A172 (cell line): ENCODE measurements at regions not wholly inside any gene's neighbourhood (a gene's known extent, or its start where the extent isn't known, plus 50 kb on each side); places are given as distances from the start of the nearest gene placed in this dataset.
A peak's percentile ranks its signal among the peaks of the same experiment; 100 is the strongest.

Experiments used
- DNase-seq: peaks from one replicate; pipeline ENCODE4 v3.0.0-alpha.2; 2015; ENCODE audit warnings: low spot score

DNA sequence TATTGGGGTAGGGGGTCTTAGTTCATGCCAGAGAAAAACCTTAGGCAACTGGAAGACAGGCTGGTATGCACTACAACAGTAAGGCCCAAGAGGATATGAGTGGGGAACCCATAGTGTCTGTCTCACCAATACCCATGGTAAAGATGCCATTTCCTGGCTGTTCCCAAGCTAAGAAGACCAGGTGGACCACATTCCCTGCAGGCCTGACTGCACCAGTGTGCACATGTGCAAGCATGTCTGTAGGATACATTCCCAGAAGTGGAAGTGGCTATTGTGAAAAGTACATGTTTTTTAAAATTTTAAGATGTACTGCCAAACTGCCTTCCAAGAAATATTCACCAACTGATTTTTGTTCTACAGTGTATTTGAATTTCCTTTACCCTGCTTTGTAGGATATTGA is 207.3 kb upstream of the CTNNB1 start:
- DNase-seq = no peak

DNA sequence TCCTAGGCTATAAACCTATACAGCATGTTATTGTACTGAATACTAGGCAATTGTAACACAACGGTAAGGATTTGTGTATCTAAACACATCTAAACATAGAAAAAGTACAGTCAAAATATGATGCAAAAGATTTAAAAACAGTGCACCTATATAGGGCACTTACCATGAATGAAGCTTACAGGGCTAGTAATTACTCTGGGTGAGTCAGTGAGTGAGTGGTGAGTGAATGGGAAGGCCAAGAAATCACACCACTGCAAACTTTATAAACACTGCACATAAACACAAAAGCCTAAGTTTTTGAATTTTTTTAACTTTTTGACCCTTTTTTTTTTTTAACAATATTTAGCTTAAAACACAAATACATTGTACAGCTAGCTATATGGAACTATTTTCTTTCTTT is 204.7 kb upstream of the CTNNB1 start:
- no peak for DNase-seq

DNA sequence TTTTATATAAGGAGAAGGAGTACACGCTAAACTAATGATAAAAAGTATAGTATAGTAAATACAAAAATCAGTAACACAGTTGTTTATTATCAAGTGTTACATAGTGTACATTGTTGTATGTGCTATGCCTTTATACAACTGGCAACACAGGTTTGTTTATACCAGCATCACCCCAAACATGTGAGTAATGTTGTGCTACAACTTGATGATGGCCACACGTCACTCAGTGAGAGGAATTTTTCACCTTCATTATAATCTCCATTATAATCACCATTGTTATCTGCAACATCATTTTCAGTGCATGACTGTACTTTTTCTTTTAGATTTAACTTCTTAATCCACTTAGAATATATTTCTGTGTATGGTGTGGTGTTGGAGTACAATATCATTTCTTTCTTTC is 204.0 kb upstream of the CTNNB1 start:
- DNase-seq = no peak

DNA sequence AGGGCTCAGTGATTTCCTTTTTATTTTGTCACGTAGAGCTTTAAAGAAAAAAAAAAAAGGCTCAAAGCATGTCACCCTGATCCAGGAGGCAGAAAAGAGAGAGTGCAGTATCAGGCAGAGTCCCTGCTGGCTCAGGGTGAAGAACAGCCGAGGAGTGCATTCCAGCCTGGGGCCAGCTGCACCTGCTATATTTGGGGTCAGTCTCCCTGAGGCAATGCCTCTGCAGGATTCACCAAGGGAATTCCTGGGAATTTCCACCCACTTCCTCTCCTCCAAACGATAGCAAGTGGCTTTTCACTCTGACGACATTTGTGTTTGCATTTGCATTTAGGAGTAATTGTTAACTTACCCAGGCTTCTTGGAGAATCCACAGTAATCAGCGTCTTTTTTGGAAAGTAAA is 202.9 kb upstream of the CTNNB1 start:
- peak; percentile 8 for DNase-seq

DNA sequence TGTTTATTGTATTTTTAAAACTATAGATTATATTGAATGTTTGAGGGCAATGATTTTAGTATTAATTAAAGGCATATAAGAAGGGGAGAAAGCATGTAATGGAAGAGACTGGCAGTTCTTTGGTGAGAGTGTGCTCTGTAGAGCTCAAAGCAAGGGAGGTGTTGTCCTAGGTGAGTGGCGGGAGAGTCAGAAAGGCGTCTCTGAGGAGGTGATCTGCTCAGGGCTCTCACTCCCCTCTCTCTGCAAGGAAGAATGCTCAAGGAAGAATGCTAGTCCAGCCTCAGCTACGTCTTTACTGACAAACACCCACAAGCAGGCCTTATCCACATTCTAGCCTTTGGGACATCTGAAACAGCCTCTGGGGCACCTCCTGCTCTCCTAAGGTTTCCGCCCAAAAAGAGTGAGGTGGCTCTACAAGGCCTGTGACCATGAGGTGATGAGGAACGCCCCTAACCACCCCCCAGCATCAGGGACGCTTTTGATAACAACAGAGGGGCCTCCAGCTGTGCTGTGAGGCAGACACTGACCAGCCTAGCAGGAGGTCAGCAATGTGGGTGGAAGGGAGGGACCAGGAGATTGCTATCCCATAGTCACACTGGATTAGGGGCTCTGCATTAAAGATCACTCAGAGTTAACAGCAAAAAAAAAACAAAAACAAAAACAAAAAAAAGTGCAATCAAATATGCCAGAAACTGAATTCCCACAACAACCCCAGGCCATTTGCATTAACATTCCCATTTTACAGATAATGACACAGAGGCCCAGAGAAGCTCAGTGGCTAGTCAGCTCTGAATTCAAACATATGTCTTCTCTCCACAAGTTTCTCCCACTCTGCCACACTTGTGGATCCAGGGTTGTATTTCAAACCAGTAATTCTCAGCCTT is 202.2 kb upstream of the CTNNB1 start:
- no peak for DNase-seq

DNA sequence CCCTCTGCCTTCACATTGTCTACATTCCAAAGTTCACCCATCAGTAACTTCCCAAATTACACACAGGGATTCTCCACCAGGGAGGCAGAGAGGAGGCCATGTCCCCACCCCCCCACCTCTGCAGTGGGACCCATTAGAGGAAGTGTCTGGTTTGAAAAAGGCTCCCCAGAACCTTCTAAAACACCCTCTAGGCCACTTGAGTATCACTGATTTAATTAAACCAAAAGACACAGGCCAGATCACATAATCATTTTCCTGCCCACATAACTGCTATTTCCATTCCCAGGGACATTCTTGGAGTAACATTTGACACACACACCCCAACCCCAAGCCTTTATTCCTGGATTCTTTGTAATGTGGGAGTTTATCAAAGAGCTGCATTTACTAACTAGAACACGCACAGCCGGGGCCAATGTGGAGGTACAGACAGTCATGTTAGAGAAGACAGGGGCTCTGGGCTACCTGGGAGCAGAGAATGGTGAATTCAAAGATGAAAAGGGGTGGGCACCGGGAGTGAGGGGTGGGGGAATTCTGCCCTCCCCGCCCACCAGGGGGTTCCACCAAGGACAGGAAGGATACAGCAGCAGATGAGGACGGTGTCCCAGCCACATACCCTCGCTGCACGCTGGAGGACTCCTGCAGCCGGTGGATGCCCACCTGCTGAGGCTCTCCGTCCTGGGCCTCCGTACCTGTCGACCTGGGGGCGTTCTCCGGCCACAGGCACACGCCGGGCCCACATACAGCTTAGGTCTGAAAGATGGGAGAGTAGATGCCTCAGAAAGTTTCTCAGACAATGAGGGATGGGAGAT is 201.4 kb upstream of the CTNNB1 start:
- DNase-seq = no peak

DNA sequence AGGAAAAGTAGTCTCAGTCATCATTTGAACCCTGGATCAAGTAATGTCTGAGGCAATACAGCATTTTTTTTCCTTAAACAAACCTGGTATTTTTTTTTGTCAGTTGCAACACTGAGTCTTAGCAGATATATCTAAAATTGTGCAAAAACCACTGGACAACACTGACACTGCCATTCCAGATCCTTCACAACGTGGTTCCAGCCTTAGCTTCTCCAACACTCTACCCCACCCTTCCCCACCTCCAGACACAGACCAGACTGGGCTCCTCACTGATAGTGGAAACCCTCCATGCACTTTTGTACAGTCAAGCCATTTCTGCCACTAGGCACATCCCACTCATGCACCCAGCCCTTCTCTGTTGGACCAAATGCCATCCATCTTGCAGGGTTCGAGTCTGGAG is 199.6 kb upstream of the CTNNB1 start:
- DNase-seq = no peak

DNA sequence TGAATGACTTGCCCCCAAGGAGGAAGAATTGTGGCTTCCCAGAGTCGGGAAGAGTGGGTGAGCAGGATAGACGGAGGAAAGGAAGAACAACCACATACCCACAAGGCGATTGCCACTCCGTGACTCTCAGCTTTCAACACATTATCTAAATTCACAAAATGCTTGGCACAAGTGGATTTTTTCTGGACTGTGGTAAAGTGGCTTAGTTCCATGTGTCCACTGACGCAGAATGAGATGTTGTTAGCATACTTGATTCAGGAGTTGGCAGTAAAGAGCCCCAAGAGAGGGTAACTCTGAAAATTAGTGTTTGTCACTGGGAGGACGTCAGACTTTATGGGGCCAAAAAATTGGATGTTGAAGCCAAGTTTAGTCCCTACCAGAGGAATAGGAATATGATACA is 198.8 kb upstream of the CTNNB1 start:
- DNase-seq = no peak

DNA sequence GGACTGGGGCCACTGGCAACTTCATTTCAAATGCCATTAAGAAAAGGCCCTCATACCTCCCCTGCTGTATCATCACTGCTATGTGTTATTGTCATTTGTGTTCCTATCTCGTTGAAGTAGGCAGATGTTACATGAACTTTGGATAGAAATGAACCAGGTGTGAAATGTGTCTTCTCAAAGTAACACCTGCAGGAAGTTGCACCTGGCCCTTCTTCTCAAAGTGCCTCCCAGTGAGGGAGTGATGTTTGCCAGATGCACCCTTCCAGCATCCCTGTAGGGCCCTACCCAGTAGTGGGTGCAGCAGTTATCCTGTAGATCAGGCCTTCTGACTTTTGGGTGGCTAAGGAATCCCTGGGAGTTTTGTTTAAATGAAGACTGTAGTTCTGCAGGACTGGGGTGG is 197.7 kb upstream of the CTNNB1 start:
- DNase-seq = no peak

DNA sequence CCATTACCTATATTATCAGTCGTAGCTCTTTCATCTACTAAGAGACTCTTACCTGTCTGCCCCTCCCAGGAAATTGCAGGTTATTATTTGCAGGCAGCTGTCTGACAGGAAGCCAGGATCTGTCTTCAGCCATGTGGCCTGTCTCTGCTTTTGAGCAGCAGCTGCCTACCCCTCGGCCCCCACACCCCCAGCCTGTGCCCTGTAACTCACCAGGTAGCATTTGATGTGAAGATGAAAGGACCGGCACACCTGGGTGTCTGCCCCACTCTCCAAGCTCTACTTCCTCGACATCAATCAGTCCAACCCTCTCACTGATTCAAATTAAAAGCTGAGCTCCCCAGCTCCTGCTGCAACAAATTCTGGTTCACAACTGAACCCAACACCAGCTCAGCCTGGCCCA is 197.2 kb upstream of the CTNNB1 start:
- DNase-seq = no peak

DNA sequence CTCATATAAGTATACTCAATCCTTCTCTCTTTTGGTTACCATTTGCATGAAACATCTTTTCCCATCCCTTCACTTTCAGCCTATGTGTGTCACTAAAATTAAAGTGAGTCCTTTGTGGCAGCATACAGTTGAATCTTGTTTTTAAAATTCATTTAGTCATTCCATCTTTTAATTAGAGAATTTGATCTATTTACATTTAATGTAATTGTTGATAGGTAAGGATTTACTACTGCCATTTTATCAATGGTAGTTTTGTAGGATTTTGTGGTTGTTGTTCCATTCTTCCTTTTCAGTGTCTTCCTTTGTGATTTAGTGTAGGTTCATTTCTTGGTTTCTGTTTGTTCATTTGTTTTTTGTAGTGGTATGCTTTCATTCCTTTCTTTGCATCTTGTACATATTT is 191.9 kb upstream of the CTNNB1 start:
- DNase-seq = no peak

DNA sequence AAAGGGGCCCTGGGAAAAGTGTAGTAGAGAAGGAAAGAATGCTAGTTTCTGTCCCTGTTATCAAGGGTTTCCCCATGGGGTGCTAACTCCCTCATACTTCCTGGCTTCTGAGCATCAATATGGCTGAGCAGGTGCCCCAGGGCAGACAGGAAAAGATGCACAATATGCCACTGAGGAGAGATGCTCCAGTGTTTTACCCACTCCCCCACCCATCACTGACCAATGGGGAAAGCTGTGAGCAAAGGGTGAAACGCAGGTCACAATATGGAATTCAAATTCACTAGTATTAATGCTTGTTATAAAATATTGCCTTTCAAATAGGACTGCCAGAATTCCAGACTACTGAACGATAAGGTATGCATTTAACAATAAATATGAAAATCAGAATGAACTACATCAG is 187.5 kb upstream of the CTNNB1 start:
- DNase-seq = no peak

DNA sequence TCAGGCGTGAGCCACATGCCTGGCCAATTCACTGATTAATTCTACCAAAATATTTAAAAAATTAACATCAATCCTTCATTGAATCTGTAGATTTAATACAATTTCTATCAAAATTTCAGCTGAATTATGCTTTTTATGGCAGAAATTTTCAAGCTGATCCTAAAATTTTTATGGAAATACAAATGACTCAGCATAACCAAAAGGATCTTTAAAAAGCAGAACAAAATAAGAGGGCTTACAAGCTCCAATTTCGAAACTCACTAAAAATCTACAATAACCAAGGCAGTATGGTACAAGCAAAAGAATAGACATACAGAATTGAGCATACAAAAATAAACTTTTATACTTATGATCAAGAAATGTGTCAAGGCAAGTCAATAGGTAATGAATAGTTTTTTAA is 180.4 kb upstream of the CTNNB1 start:
- no peak for DNase-seq

DNA sequence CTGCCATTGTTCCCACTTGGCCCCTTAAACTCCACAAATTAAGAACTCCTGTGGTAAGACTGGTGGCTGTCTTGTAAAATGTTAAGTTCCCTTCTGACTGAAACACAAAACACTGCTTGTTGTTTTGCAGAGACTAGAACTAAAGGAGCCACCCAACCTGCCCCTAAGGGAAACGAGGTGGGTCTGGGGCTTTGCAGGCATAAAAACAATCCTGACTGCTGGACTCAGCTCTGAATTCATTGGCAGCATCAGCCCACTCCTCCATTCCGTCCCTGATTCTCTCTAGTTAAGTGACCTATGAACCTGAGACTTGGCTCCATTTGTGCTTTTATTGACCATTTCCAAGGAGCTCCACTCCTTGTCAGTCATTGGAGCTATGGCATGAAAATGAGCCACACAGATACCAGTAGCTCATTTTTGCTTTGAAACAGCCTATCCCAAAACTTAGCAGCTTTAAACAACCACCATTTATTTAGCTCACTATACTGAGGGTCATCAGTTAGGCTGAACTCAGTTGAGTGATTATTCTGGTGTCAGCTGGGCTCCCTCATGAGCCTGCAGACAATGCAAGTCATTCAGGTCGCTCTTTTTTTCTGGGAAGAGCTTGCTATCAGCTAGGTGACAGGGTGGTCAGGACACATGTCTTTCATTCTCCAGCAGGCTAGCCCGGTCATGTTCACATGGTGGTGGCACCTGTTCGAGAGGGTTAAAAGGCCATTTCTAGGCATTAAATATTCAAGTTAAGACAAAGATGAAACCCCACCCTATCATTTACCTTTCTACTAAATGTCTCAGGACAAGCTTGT is 175.1 kb upstream of the CTNNB1 start:
- no peak for DNase-seq

DNA sequence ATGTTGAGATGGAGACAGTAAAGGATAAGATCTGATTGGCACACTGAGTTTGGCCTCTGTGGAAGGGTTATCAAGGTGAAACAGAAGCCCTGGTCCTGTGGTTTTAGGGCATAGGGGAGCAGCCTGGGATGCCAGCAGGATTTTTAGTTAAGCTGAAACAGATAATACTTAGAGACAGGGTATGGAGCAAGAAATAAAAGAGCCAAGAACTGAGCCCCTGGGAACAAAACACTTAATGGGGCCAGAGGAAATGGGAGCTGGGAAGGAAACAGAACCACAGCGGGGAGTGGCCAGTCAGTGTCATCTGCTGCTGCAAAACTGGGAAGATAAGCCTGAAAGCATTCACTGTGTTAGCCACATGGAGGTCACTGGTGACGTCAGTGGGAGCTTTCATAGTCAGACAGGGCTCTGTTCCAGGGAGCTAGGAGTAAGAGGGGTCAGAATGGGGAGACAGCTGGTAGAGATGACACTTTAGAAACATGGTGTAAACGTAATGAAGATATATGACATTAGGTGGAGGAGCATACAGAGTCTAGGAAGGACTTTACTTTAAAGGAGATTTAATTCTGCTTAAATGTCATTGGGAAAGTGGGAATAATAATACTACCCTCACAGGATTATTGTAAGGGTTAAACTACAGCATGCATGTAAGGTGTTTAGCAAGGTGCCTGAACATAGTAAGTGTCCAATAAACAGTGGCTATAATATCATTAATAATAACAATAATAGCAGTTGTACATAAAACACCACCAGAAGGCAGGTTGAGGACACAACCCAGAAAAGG is 172.7 kb upstream of the CTNNB1 start:
- peak; percentile 2 for DNase-seq

DNA sequence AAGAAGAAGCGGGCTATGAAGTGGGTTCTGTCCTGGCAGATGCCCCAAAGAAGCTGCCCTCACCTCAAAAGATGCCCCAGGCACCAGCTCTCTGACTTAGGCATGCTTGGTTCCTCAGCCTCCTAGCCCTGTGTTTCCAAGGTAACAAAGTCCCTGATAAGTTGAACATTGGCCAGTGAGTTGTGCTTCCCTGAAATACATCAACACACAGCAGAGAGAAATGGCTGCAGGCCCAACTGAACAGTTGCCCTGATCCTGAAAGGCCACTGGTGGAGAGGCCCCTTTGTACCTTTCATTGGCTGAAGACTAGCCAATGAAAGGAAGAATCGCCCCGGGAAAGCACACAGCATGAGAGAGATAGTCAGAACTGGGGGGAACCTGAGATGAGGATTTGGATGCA is 169.9 kb upstream of the CTNNB1 start:
- no peak for DNase-seq

DNA sequence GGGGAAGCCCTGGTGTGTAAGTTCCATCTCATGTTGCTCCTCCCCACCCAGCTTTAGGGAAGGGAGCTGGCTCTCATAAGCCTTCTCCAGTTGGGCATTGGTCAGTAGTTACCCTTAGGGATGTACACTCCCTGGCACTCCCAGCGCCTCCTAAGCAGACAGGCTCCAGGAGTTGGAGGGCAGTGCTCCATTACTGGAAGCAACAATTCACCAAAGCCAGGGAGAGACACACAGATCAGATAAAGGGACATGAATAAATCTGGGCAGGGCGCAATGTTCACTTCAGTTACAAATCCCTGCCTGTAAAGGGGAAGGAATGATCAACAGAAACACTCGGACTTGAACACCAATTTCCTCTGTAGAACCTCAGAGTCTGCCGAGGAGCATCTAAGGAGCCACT is 169.1 kb upstream of the CTNNB1 start:
- DNase-seq = no peak

DNA sequence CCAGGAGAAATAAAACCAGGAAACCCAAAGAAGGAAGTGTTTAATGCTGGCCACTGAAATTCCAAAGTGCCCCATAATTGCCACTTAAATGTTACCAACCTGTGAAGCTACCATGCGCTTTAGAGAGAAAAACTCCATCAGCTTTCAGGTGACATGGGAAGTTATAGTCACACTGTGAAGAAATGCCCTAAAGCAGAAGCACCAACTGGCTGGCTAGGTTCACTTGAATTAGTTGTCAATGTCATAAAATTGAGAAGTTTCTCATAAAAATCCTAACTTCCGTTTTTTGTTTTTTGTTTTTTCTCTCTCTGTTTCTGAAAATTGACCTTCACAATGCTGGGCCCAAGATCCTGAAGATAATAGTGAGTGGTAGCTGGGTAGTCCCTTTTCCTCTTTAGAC is 167.9 kb upstream of the CTNNB1 start:
- DNase-seq = no peak

DNA sequence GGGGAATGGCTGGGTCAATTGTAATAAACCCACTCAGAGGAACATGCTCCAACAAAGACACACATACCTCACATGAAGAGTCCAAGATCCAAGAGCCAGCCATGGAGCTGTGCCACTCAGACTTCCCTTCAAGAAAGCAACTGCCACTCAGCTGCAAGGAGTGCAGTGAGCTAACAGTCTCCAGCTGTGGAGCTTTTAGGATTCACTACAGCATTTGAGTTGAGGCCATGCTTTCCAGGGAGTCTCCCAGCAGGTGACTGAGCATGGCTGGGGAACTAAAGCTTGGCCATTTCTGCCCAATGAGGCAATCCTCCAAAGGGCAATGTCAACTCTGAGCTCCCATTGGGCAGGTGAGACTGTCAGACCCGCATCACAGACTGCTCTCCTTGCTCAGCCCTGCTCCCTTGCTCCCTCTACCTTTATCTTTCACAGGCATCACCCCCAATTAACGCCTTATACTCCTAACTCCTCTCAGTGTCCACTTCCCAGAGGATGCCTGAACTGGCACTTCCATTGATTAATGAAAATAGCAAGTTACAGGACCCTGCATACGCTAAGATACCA is 165.3 kb upstream of the CTNNB1 start:
- no peak for DNase-seq

DNA sequence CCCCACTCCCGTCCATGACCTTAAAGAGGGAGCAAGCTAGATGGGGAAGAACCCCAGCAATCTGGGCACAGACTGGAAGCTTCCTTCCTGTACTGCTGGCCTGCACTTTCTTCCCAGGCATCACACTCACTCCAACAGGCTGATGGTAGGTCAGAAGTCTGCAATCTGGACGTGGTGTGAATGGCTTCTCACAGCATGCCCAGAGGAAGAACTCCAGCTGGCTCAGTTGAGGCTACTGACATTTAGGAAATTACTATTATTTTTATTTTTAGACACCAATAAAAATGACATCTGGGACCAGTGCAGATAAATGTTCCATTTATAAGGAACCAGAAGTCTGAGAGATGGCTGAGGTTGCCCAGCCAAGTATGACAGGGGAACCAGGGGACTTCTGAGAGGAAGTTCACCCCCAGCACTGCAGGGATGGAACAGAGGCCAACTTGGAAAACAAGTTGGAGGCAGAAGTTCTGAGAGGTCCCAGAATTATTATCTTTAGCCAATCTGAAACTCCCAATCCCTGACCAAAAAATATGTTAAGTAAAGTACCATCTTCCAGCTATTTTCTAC is 163.8 kb upstream of the CTNNB1 start:
- DNase-seq = no peak
